ENCODE measurements at regions not wholly inside any gene's neighbourhood (a gene's known extent, or its start where the extent isn't known, plus 50 kb on each side); places are given as distances from the start of the nearest gene placed in this dataset.

GRCh38 chr10:83076443-83076842 is 1062.9 kb upstream of the GHITM start:
- Histone ChIP-seq H3K27ac (ENCODE audit: low read depth, low read length) (no peak overlapping the region), H3K4me3 (ENCODE audit: extremely low read depth in 1 of 4, insufficient read depth in 2 of 4, low read depth in 3 of 4, low read length in 4 of 4) (no peak overlapping the region), H2BK120ac (replicated peaks; ENCODE audit: low read depth, low read length) (no peak overlapping the region), H3K36me3 (ENCODE audit: control insufficient read depth in 2 of 4, insufficient read depth in 4 of 4, low read length in 3 of 4) (no peaks in the 10 kb centered on the region), H4K8ac (ENCODE audit: extremely low read depth, insufficient read depth, low read length) (no peak overlapping the region), H4K5ac (ENCODE audit: insufficient read length, low read depth, low read length) (no peak overlapping the region), H2AK5ac (ENCODE audit: low read depth, low read length) (no peak overlapping the region), H3K79me2 (ENCODE audit: control insufficient read depth in 1 of 2, insufficient read depth in 2 of 2, low read length in 2 of 2) (no peaks in the 10 kb centered on the region), H2BK12ac (ENCODE audit: low read depth, low read length) (no peak overlapping the region), H3K23me2 (ENCODE audit: low read depth, low read length) (no peaks in the 10 kb centered on the region), H4K91ac (replicated peaks; ENCODE audit: insufficient read length, low read length) (no peak overlapping the region), H2BK5ac (ENCODE audit: low read depth, low read length) (no peak overlapping the region), H2BK20ac (ENCODE audit: low read length) (no peak overlapping the region), H3K4me2 (ENCODE audit: insufficient read depth in 1 of 2, low read depth in 2 of 2, low read length in 2 of 2) (no peak overlapping the region), H2BK15ac (ENCODE audit: low read length) (no peak overlapping the region), H4K20me1 (replicated peaks in 1 of 2; ENCODE audit: control insufficient read depth in 1 of 2, insufficient read depth in 2 of 2, low read length in 2 of 2) (no peaks in the 10 kb centered on the region), H3K14ac (ENCODE audit: insufficient read length) (no peak overlapping the region), H3K4me1 (replicated peaks in 1 of 4; ENCODE audit: control insufficient read depth in 3 of 4, insufficient read depth in 4 of 4, low read length in 3 of 4) (peaks cover 4 to 9% (median 6%) of the 10 kb centered on the region in 4 experiments; a peak in 6 of 7 replicates), H3K9me3 (ENCODE audit: insufficient read depth in 2 of 2, low read depth in 1 of 2, low read length in 1 of 2) (0 out of 4 replicates have a peak, but pooled peaks cover 0 to 3% of the 10 kb centered on the region in 2 experiments), H3K23ac (ENCODE audit: insufficient read length) (no peak overlapping the region), H3K9ac (replicated peaks in 1 of 4; ENCODE audit: extremely low read depth in 1 of 4, low read depth in 3 of 4, low read length in 3 of 4) (no peak overlapping the region), H3K27me3 (replicated peaks in 1 of 4; ENCODE audit: control insufficient read depth in 3 of 4, extremely low read depth in 1 of 4, insufficient read depth in 3 of 4, low read length in 3 of 4) (no peaks in the 10 kb centered on the region), H3K56ac (replicated peaks; ENCODE audit: insufficient read length, low read depth, low read length) (no peak overlapping the region), H3K79me1 (ENCODE audit: low read depth, low read length) (no peaks in the 10 kb centered on the region), H2AFZ (ENCODE audit: low read length) (no peak overlapping the region), H3K4ac (replicated peaks; ENCODE audit: insufficient read length, low read depth, low read length) (no peak overlapping the region), H3K18ac (ENCODE audit: extremely low read depth, low read length) (no peak overlapping the region)
- FAIRE-seq (no peak), DNase-seq (ENCODE audit: low read depth in 1 of 2, low spot score in 2 of 2) (no peak)
- ChIA-PET POLR2A (ENCODE audit: partially characterized antibody) (no interaction called here), CTCF (ENCODE audit: partially characterized antibody) (interaction anchor here (1.5 kb wide), 1 partner anchor 143 kb away, joined by 3 read pairs; no protein-coding TSS in a partner anchor)
- 100% methylated on average over 3 of the region's 3 CpGs; no CpG with 5 or more reads in 1 of the 2 experiments for WGBS, 2 experiments (ENCODE audit: extremely low coverage in 1 of 2, insufficient coverage in 1 of 2, insufficient read length in 1 of 2, insufficient replicate concordance in 2 of 2, low coverage in 1 of 2, low lambda C conversion rate in 2 of 2, missing lambda C conversion rate in 1 of 2)
- TF ChIP-seq MAFK (IDR thresholded peaks at IDR 0.05; ENCODE audit: low read depth, low read length) (no peak), TAF1 (IDR thresholded peaks at IDR 0.05; ENCODE audit: low read depth, low read length) (no peak), CEBPB (IDR thresholded peaks at IDR 0.05; ENCODE audit: low read depth, low read length) (no peak), SIN3A (conservative IDR thresholded peaks at IDR 0.05 in 1 of 2, IDR thresholded peaks at IDR 0.05 in 1 of 2; ENCODE audit: low read depth in 1 of 2, low read length in 2 of 2) (no peak), RXRA (IDR thresholded peaks at IDR 0.05; ENCODE audit: insufficient read depth, low read depth, low read length) (no peak), SRF (IDR thresholded peaks at IDR 0.05; ENCODE audit: low read depth, low read length) (no peak), NANOG (IDR thresholded peaks at IDR 0.05; ENCODE audit: insufficient read depth, low read depth, low read length, poor library complexity, severe bottlenecking) (no peak), TCF12 (IDR thresholded peaks at IDR 0.05; ENCODE audit: low read depth, low read length) (no peak), TEAD4 (IDR thresholded peaks at IDR 0.05; ENCODE audit: low read depth, low read length) (no peak), KDM5A (IDR thresholded peaks at IDR 0.05; ENCODE audit: low read length) (no peak), JUN (IDR thresholded peaks at IDR 0.05; ENCODE audit: low read depth, low read length) (no peak), POLR2AphosphoS5 (IDR thresholded peaks at IDR 0.05; ENCODE audit: low read depth, low read length) (no peak), ATF3 (IDR thresholded peaks at IDR 0.05; ENCODE audit: insufficient read depth, low read depth, low read length) (no peak)
